ENCODE measurements at regions not wholly inside any gene's neighbourhood (a gene's known extent, or its start where the extent isn't known, plus 50 kb on each side); places are given as distances from the start of the nearest gene placed in this dataset.

DNA sequence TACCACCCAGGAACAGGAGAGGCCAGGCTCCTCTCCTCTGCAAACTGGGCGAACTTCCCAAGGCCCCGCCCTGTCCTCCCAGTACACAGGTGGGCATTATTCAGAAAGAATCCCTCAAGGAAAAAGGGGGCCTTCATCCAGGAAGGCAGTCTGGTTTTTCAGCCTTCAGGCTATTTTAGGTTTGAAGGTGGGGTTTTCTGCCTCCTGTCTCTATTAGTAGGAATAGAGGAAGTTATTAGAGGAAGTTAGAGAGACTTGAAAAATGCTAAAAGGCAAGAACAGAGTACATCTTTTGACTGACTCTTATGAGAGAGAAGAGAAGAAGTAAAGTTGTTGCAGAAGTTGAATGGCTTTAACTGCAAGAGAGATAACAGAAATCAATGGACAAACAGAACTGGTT, 250.9 kb upstream of the SORCS1 start:
- ChIA-PET POLR2A (no interaction called here), CTCF (no interaction called here)
- TF ChIP-seq CTCF (IDR thresholded peaks at IDR 0.05; ENCODE audit: low read depth, low read length), result no peak
- peaks cover 2% of the 10 kb centered on the region; the same call in 1 of the 2 replicates for H3K9me3 ChIP-seq (ENCODE audit: control insufficient read depth, insufficient read depth, low read length)
- H3K27ac ChIP-seq (ENCODE audit: low read depth, low read length), result no peak overlapping the region
- no peak for DNase-seq (ENCODE audit: low read depth, low spot score)
- no peak overlapping the region for H3K4me3 ChIP-seq (ENCODE audit: low read depth, low read length)
- H3K27me3 ChIP-seq (ENCODE audit: control insufficient read depth, insufficient read depth, low read length), result no peaks in the 10 kb centered on the region

- TF ChIP-seq CTCF (IDR thresholded peaks at IDR 0.05; ENCODE audit: low read depth, low read length), result no peak
- no peak for DNase-seq (ENCODE audit: low read depth, low spot score)
- Histone ChIP-seq H3K27ac (ENCODE audit: low read depth, low read length) (no peak overlapping the region), H3K4me3 (ENCODE audit: low read depth, low read length) (no peak overlapping the region), H3K27me3 (ENCODE audit: control insufficient read depth, insufficient read depth, low read length) (no peaks in the 10 kb centered on the region), H3K9me3 (ENCODE audit: control insufficient read depth, insufficient read depth, low read length) (peaks cover 2% of the 10 kb centered on the region; the same call in 1 of the 2 replicates)
- CTCF ChIA-PET, result no interaction called here
- POLR2A ChIA-PET, result no interaction called here
Observed at GRCh38 chr10:107413971-107414370, 249.5 kb upstream of the SORCS1 start.

GRCh38 chr10:107409522-107409921, 245.0 kb upstream of the SORCS1 start:
- no peak overlapping the region for H3K27ac ChIP-seq (ENCODE audit: low read depth, low read length)
- H3K9me3 ChIP-seq (ENCODE audit: control insufficient read depth, insufficient read depth, low read length), result no peaks in the 10 kb centered on the region; the same call in 1 of the 2 replicates
- no peak for TF ChIP-seq CTCF (IDR thresholded peaks at IDR 0.05; ENCODE audit: low read depth, low read length)
- ChIA-PET POLR2A (no interaction called here), CTCF (no interaction called here)
- no peak overlapping the region for H3K4me3 ChIP-seq (ENCODE audit: low read depth, low read length)
- DNase-seq (ENCODE audit: low read depth, low spot score), result no peak
- H3K27me3 ChIP-seq (ENCODE audit: control insufficient read depth, insufficient read depth, low read length), result no peaks in the 10 kb centered on the region

DNA sequence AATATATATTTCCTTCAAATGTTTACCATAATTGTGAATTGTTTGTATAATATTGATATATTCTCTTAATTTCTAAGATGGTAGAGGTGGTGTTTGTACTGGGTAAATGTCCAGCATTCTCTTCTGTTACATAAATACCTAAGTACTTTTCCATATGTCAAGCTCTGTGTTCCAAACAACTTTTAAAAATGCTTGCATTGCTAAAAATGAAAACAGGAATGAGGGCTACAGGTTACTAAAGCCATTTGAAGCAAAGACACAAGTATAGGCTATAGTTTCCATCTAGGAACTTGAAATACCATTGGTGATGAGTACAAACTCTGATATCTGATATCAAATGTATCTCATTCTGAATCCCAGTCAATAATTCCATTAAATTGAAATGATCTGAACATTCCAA, 233.6 kb upstream of the SORCS1 start:
- TF ChIP-seq CTCF (IDR thresholded peaks at IDR 0.05; ENCODE audit: low read depth, low read length), result no peak
- DNase-seq (ENCODE audit: low read depth, low spot score), result no peak
- POLR2A ChIA-PET, result no interaction called here
- Histone ChIP-seq H3K9me3 (ENCODE audit: control insufficient read depth, insufficient read depth, low read length) (peaks cover 6% of the 10 kb centered on the region), H3K27ac (ENCODE audit: low read depth, low read length) (no peak overlapping the region), H3K27me3 (ENCODE audit: control insufficient read depth, insufficient read depth, low read length) (no peaks in the 10 kb centered on the region), H3K4me3 (ENCODE audit: low read depth, low read length) (no peak overlapping the region)
- CTCF ChIA-PET, result no interaction called here

GRCh38 chr10:107391901-107392300, 227.4 kb upstream of the SORCS1 start:
- no peak overlapping the region for H3K4me3 ChIP-seq (ENCODE audit: low read depth, low read length)
- ChIA-PET POLR2A (no interaction called here), CTCF (no interaction called here)
- H3K9me3 ChIP-seq (ENCODE audit: control insufficient read depth, insufficient read depth, low read length), result peaks cover 3% of the 10 kb centered on the region
- no peak overlapping the region for H3K27ac ChIP-seq (ENCODE audit: low read depth, low read length)
- no peaks in the 10 kb centered on the region for H3K27me3 ChIP-seq (ENCODE audit: control insufficient read depth, insufficient read depth, low read length)
- DNase-seq (ENCODE audit: low read depth, low spot score), result no peak
- no peak for TF ChIP-seq CTCF (IDR thresholded peaks at IDR 0.05; ENCODE audit: low read depth, low read length)
